GM12878 (cell line): ENCODE measurements at regions not wholly inside any gene's neighbourhood (a gene's known extent, or its start where the extent isn't known, plus 50 kb on each side); places are given as distances from the start of the nearest gene placed in this dataset.

Experiments used
- ATAC-seq: fragments of 200-7000 bp; cut with Tn5 transposase; 3 replicates; pipeline ENCODE4 v1.9.1; 2020; ENCODE audit warnings: mild to moderate bottlenecking, moderate library complexity
- BruUV-seq: library from RNA; stranded (reverse); fragments of 400-500 nt; replicated peaks from 2 replicates; lab custom pipeline; 2021; lab: Mats Ljungman, UMichigan
- CTCF ChIA-PET: fragments of 300-600 bp; sonication (Branson Sonifier 250); formaldehyde crosslinking; extraction: SDS; loops from one replicate; lab custom pipeline; 2021; ENCODE audit warnings: inconsistent platforms; lab: Yijun Ruan, JAX
- POLR2A ChIA-PET: fragments of 350-600 bp; formaldehyde crosslinking; extraction: SDS; loops from one replicate; lab custom pipeline; 2021; ENCODE audit warnings: inconsistent platforms; lab: Charles Lee
- RAD21 ChIA-PET: fragments of 300-600 bp; sonication (Branson Sonifier 250); formaldehyde crosslinking; loops from one replicate; lab custom pipeline; 2023; ENCODE audit warnings: antibody characterized with exemption; ENCODE audit not compliant: unreplicated experiment; lab: Charles Lee
- SMC1A ChIA-PET: fragments of 300-600 bp; sonication (Branson Sonifier 250); formaldehyde crosslinking; loops from one replicate; lab custom pipeline; 2023; ENCODE audit not compliant: unreplicated experiment, uncharacterized antibody; lab: Charles Lee
- DNase-seq: peaks from one replicate; pipeline ENCODE4 v3.0.0-alpha.2; 2011; ENCODE audit warnings: low read depth, low spot score
- FAIRE-seq: peaks from 3 replicates; lab custom pipeline; 2011; peaks lifted over from hg19 to GRCh38; lab: Jason Lieb, UNC
- H2AFZ ChIP-seq: 2 replicates; pipeline ENCODE4 v1.6.0; 2011; ENCODE audit warnings: low read depth, low read length, control low read depth; ENCODE audit not compliant: control insufficient read depth
- H3K27ac ChIP-seq: 2 replicates; pipeline ENCODE4 v1.5.1; 2011; ENCODE audit warnings: control low read depth; ENCODE audit not compliant: control insufficient read depth, insufficient read depth
- H3K27me3 ChIP-seq, 2 experiments: replicated peaks in 1 of 2; 2 replicates each; pipeline versions ENCODE4 v1.6.0 to v1.6.1; 2011; ENCODE audit warnings: low read length in 1 of 2; ENCODE audit not compliant: control insufficient read depth in 2 of 2, insufficient read depth in 2 of 2
- H3K36me3 ChIP-seq, 2 experiments: 2 replicates each; pipeline ENCODE4 v1.5.1; 2011; ENCODE audit warnings: low read length in 1 of 2; ENCODE audit not compliant: control insufficient read depth in 2 of 2, insufficient read depth in 2 of 2
- H3K4me1 ChIP-seq: 2 replicates; pipeline ENCODE4 v1.6.1; 2011; ENCODE audit warnings: mild to moderate bottlenecking, low read length, moderate library complexity, mixed read lengths; ENCODE audit not compliant: control insufficient read depth, insufficient read depth
- H3K4me2 ChIP-seq: 2 replicates; pipeline ENCODE4 v1.6.0; 2011; ENCODE audit warnings: control low read depth; ENCODE audit not compliant: control insufficient read depth, insufficient read depth
- H3K4me3 ChIP-seq: fragments of 200-600 bp; sonication (generic); 2 replicates; pipeline ENCODE4 v1.5.1; 2016
- H3K79me2 ChIP-seq: 2 replicates; pipeline ENCODE4 v1.6.0; 2011; ENCODE audit warnings: low read length; ENCODE audit not compliant: control insufficient read depth, insufficient read depth
- H3K9ac ChIP-seq: 2 replicates; pipeline ENCODE4 v1.8.0; 2011; ENCODE audit warnings: low read length, control low read depth, mixed read lengths; ENCODE audit not compliant: control insufficient read depth, insufficient read depth
- H3K9me3 ChIP-seq: replicated peaks from 3 replicates; pipeline ENCODE4 v1.5.1; 2011; ENCODE audit warnings: mild to moderate bottlenecking, low read length; ENCODE audit not compliant: control insufficient read depth, insufficient read depth
- H4K20me1 ChIP-seq: 2 replicates; pipeline ENCODE4 v1.6.0; 2011; ENCODE audit not compliant: control insufficient read depth, insufficient read depth
- CREB1 ChIP-seq: IDR thresholded peaks from 2 replicates; pipeline ENCODE4 v1.6.1; 2012; ENCODE audit warnings: low read depth, mild to moderate bottlenecking, inconsistent platforms
- MLLT1 ChIP-seq: fragments of 450-650 bp; IDR thresholded peaks from 2 replicates; pipeline ENCODE4 v1.6.1; 2016; ENCODE audit warnings: mild to moderate bottlenecking
- ZNF687 ChIP-seq: fragments of 450-650 bp; IDR thresholded peaks from 2 replicates; pipeline ENCODE4 v1.6.1; 2017; ENCODE audit warnings: mild to moderate bottlenecking, moderate library complexity
- ZSCAN29 ChIP-seq: fragments of 450-650 bp; IDR thresholded peaks from 2 replicates; pipeline ENCODE4 v1.6.1; 2017; ENCODE audit warnings: mild to moderate bottlenecking, moderate library complexity
- WGBS: methylation state at CpG from one replicate; pipeline ENCODE4 v1.1.6; 2016; ENCODE audit warnings: low lambda C conversion rate; ENCODE audit not compliant: insufficient replicate concordance, insufficient coverage; ENCODE audit errors: missing lambda C conversion rate; 5-methylcytosine and 5-hydroxymethylcytosine counted together
- in situ Hi-C: fragments of 300-500 bp; cut with MboI; formaldehyde crosslinking; loops from 9 replicates; pipeline ENCODE4 v1.14.3; 2018; ENCODE audit warnings: mixed read lengths
- intact Hi-C: fragments of 100-400 bp; cut with micrococcal nuclease; formaldehyde crosslinking; loops from one replicate; pipeline ENCODE4 v1.14.2; 2022; ENCODE audit not compliant: unreplicated experiment

GRCh38 chr10:43885252-43885651 lies 236.6 kb upstream of the ZNF32 start:
- in situ Hi-C loops (no loop called here), intact Hi-C loops (no loop called here)
- ChIA-PET CTCF (interaction anchor here (1.1 to 1.4 kb wide), 3 partner anchors 135 to 501 kb away, joined by 3 to 8 read pairs (median 3); no protein-coding TSS in a partner anchor), POLR2A (no interaction called here), SMC1A (interaction anchor here (0.6 to 1.9 kb wide), 3 partner anchors 8 to 145 kb away, joined by 3 to 12 read pairs (median 4); no protein-coding TSS in a partner anchor), RAD21 (interaction anchor here (1.2 to 2.8 kb wide), 2 partner anchors 145 to 501 kb away, joined by 5 to 17 read pairs; no protein-coding TSS in a partner anchor)
- TF ChIP-seq ZSCAN29 (no peak), MLLT1 (no peak), CREB1 (no peak), ZNF687 (no peak)
- Histone ChIP-seq H3K36me3 (no peaks in the 10 kb centered on the region), H3K4me2 (no peak overlapping the region), H3K27ac (no peak overlapping the region), H3K4me1 (no peaks in the 10 kb centered on the region), H3K79me2 (no peaks in the 10 kb centered on the region), H2AFZ (no peak overlapping the region), H3K9me3 (no peaks in the 10 kb centered on the region), H3K27me3 (peaks cover 0 to 4% of the 10 kb centered on the region in 2 experiments; a peak in 3 of 4 replicates), H3K9ac (no peak overlapping the region), H4K20me1 (no peaks in the 10 kb centered on the region), H3K4me3 (no peak overlapping the region)
- no peak for FAIRE-seq
- BruUV-seq = no TSS peak
- DNase-seq = no peak
- 44% methylated on average over 5 of the region's 5 CpGs for WGBS
- no peak for ATAC-seq
